Right lobe of liver (tissue), 6 donors: ENCODE measurements at regions not wholly inside any gene's neighbourhood (a gene's known extent, or its start where the extent isn't known, plus 50 kb on each side); places are given as distances from the start of the nearest gene placed in this dataset.

ENCODE experiments used
- ATAC-seq, 4 donors: fragments of 200-7000 bp; cut with Tn5 transposase; one replicate each; pipeline ENCODE4 v1.9.1; 2020; ENCODE audit warnings: mild to moderate bottlenecking in 4 of 4, moderate library complexity in 4 of 4
- DNase-seq, 3 donors: peaks; one replicate each; pipeline ENCODE4 v3.0.0-alpha.2; 2020
- H3K27ac ChIP-seq, 3 donors: fragments of 200-600 bp; one replicate each; pipeline ENCODE4 v1.8.0; 2022
- H3K27me3 ChIP-seq, 2 donors: fragments of 200-600 bp; one replicate each; pipeline ENCODE4 v1.8.0; 2022
- H3K36me3 ChIP-seq, 4 donors: fragments of 200-600 bp; sonication (generic) in 1 of 4; one replicate each; pipeline versions ENCODE4 v1.5.1 to v1.8.0; 2017 to 2022; ENCODE audit warnings: control low read depth in 1 of 4
- H3K4me1 ChIP-seq, 4 donors: fragments of 200-600 bp; sonication (generic) in 1 of 4; one replicate each; pipeline versions ENCODE4 v1.5.1 to v1.8.0; 2017 to 2022; ENCODE audit warnings: control low read depth in 1 of 4
- H3K4me3 ChIP-seq, 3 donors: fragments of 200-600 bp; one replicate each; pipeline ENCODE4 v1.8.0; 2022
- H3K9me3 ChIP-seq, 4 donors: fragments of 200-600 bp; sonication (generic) in 1 of 4; one replicate each; pipeline versions ENCODE4 v1.5.1 to v1.8.0; 2017 to 2022; ENCODE audit warnings: control low read depth in 1 of 4
- CTCF ChIP-seq, 4 donors: fragments of 200-600 bp in 3 of 4; fragments of 450-650 bp in 1 of 4; IDR thresholded peaks; one replicate each; pipeline versions ENCODE4 v1.5.1 to v1.8.0; 2016 to 2022; ENCODE audit warnings: antibody characterized with exemption in 4 of 4, mild to moderate bottlenecking in 2 of 4
- POLR2A ChIP-seq: fragments of 450-650 bp; IDR thresholded peaks from one replicate; pipeline ENCODE4 v1.6.1; 2017; ENCODE audit warnings: antibody characterized with exemption, mild to moderate bottlenecking
- WGBS: methylation state at CpG from one replicate; pipeline ENCODE4 v1.1.6; 2018; ENCODE audit warnings: low coverage, low lambda C conversion rate; ENCODE audit not compliant: insufficient coverage; ENCODE audit errors: missing lambda C conversion rate; 5-methylcytosine and 5-hydroxymethylcytosine counted together
- intact Hi-C, 2 donors: fragments of 100-400 bp; cut with DNase I; formaldehyde crosslinking; loops; one replicate each; pipeline versions ENCODE4 v1.11.2 to v1.14.1; 2022
- donor health status: DM: no; HTN: yes; CAD: no.
- donor health status: DM: no; HTN: no; CAD: no.
- donor health status: DM: no; HTN: no; CAD: no.
- donor health status: DM: no; HTN: yes; CAD: no.
- donor health status: DM: no; HTN: yes; CAD: no.

- Histone ChIP-seq H3K27ac (no peak overlapping the region), H3K9me3 (no peaks in the 10 kb centered on the region), H3K27me3 (no peaks in the 10 kb centered on the region), H3K36me3 (no peaks in the 10 kb centered on the region), H3K4me1 (no peaks in the 10 kb centered on the region), H3K4me3 (no peak overlapping the region)
- DNase-seq (no peak), ATAC-seq (no peak)
- WGBS: 39% methylated on average over 3 of the region's 3 CpGs
- TF ChIP-seq POLR2A (no peak), CTCF (IDR thresholded peaks at IDR 0.05) (no peak)
- intact Hi-C loops: no loop called here
Measured at GRCh38 chr2:66930339-66931220, 466.6 kb upstream of the ETAA1 start.

- Histone ChIP-seq H3K4me3 (no peak overlapping the region), H3K4me1 (no peaks in the 10 kb centered on the region), H3K9me3 (no peaks in the 10 kb centered on the region), H3K27ac (no peak overlapping the region), H3K36me3 (no peaks in the 10 kb centered on the region), H3K27me3 (no peaks in the 10 kb centered on the region)
- 61% methylated on average over 1 of the region's 1 CpG for WGBS
- intact Hi-C loops: no loop called here
- TF ChIP-seq POLR2A (no peak), CTCF (IDR thresholded peaks at IDR 0.05) (no peak)
- ATAC-seq: no peak
- DNase-seq: no peak
Measured at GRCh38 chr2:66938471-66938967, 458.6 kb upstream of the ETAA1 start.

GRCh38 chr2:66940080-66940479 is 457.1 kb upstream of the ETAA1 start:
- TF ChIP-seq CTCF (IDR thresholded peaks at IDR 0.05): no peak
- TF ChIP-seq POLR2A: no peak
- no peak overlapping the region for H3K4me3 ChIP-seq
- H3K4me1 ChIP-seq: no peaks in the 10 kb centered on the region
- intact Hi-C loops: no loop called here
- WGBS: 62% methylated on average over 1 of the region's 1 CpG
- no peaks in the 10 kb centered on the region for H3K27me3 ChIP-seq
- no peaks in the 10 kb centered on the region for H3K36me3 ChIP-seq
- ATAC-seq (no peak), DNase-seq (no peak)
- no peak overlapping the region for H3K27ac ChIP-seq
- no peaks in the 10 kb centered on the region for H3K9me3 ChIP-seq

- WGBS: 46% methylated on average over 3 of the region's 3 CpGs
- H3K27me3 ChIP-seq: no peaks in the 10 kb centered on the region
- H3K4me3 ChIP-seq: no peak overlapping the region
- no peak for TF ChIP-seq POLR2A
- no peak for TF ChIP-seq CTCF (IDR thresholded peaks at IDR 0.05)
- no peak for ATAC-seq
- no peak for DNase-seq
- no peaks in the 10 kb centered on the region for H3K36me3 ChIP-seq
- H3K4me1 ChIP-seq: no peaks in the 10 kb centered on the region
- no peaks in the 10 kb centered on the region for H3K9me3 ChIP-seq
- intact Hi-C loops: no loop called here
- no peak overlapping the region for H3K27ac ChIP-seq
Measured at GRCh38 chr2:66948234-66948633, 448.9 kb upstream of the ETAA1 start.
